Liver (tissue), 2 donors: ENCODE measurements at regions not wholly inside any gene's neighbourhood (a gene's known extent, or its start where the extent isn't known, plus 50 kb on each side); places are given as distances from the start of the nearest gene placed in this dataset.

Experiments
- CTCF ChIP-seq: fragments of 150-350 bp; IDR thresholded peaks from 2 replicates; pipeline ENCODE4 v1.5.1; 2017; ENCODE audit warnings: improper control_type of control experiment, low read depth, low read length; ENCODE audit not compliant: missing input control
- TF ChIP-seq, protein P1 (sequence below): IDR thresholded peaks from 2 replicates; pipeline ENCODE4 v1.6.1; 2016; ENCODE audit warnings: antibody characterized with exemption, mild to moderate bottlenecking
- donor health status: healthy.

- TF ChIP-seq CTCF: no peak
- TF ChIP-seq, protein P1, sequence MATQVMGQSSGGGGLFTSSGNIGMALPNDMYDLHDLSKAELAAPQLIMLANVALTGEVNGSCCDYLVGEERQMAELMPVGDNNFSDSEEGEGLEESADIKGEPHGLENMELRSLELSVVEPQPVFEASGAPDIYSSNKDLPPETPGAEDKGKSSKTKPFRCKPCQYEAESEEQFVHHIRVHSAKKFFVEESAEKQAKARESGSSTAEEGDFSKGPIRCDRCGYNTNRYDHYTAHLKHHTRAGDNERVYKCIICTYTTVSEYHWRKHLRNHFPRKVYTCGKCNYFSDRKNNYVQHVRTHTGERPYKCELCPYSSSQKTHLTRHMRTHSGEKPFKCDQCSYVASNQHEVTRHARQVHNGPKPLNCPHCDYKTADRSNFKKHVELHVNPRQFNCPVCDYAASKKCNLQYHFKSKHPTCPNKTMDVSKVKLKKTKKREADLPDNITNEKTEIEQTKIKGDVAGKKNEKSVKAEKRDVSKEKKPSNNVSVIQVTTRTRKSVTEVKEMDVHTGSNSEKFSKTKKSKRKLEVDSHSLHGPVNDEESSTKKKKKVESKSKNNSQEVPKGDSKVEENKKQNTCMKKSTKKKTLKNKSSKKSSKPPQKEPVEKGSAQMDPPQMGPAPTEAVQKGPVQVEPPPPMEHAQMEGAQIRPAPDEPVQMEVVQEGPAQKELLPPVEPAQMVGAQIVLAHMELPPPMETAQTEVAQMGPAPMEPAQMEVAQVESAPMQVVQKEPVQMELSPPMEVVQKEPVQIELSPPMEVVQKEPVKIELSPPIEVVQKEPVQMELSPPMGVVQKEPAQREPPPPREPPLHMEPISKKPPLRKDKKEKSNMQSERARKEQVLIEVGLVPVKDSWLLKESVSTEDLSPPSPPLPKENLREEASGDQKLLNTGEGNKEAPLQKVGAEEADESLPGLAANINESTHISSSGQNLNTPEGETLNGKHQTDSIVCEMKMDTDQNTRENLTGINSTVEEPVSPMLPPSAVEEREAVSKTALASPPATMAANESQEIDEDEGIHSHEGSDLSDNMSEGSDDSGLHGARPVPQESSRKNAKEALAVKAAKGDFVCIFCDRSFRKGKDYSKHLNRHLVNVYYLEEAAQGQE: no peak
Observed at GRCh38 chrX:147770858-147771257, 140.9 kb upstream of the FMR1 start.
